ENCODE measurements at regions not wholly inside any gene's neighbourhood (a gene's known extent, or its start where the extent isn't known, plus 50 kb on each side); places are given as distances from the start of the nearest gene placed in this dataset.

- no peak for TF ChIP-seq CTCF (IDR thresholded peaks at IDR 0.05; ENCODE audit: insufficient read depth, low read length, poor library complexity, severe bottlenecking)
- TF ChIP-seq EZH2phosphoT487 (conservative IDR thresholded peaks at IDR 0.05; ENCODE audit: low read length), result no peak
Observed at GRCh38 chr22:48171271-48171691, 1408.8 kb downstream of the TBC1D22A start.
